T-cell (primary cell): ENCODE measurements at regions not wholly inside any gene's neighbourhood (a gene's known extent, or its start where the extent isn't known, plus 50 kb on each side); places are given as distances from the start of the nearest gene placed in this dataset.

Source experiments
- ATAC-seq, 4 experiments: fragments of 200-7000 bp in 3 of 4; fragments of 150-1000 bp in 1 of 4; cut with Tn5 transposase; replicated peaks in 1 of 4; 1 replicate in 3 of 4; 2 replicates in 1 of 4; pipeline ENCODE4 v1.10.0; 2021; ENCODE audit warnings: moderate library complexity in 3 of 4, mild to moderate bottlenecking in 2 of 4, moderate number of reproducible peaks in 1 of 4
- CTCF ChIA-PET, 2 donors: fragments of 300-600 bp; sonication (Branson Sonifier 250); formaldehyde crosslinking; loops; one replicate each; lab custom pipeline; 2022; ENCODE audit warnings: antibody characterized with exemption in 2 of 2; lab: Charles Lee
- POLR2A ChIA-PET, 2 donors: fragments of 300-600 bp; sonication (Branson Sonifier 250); formaldehyde crosslinking; loops; one replicate each; lab custom pipeline; 2022; ENCODE audit warnings: antibody characterized with exemption in 2 of 2; lab: Charles Lee
- DNase-seq, 35 experiments: peaks; one replicate each; pipeline versions ENCODE4 v3.0.0 to v3.0.0-alpha.2; 2013 to 2023
- H3K27ac ChIP-seq: one replicate; pipeline ENCODE4 v1.5.1; 2013; ENCODE audit warnings: low read length
- H3K27me3 ChIP-seq, 2 experiments: replicated peaks in 1 of 2; 1 replicate in 1 of 2; 2 replicates in 1 of 2; pipeline versions ENCODE4 v1.6.1 to v1.7.0; 2013; ENCODE audit warnings: low read length in 1 of 2, mixed read lengths in 1 of 2; ENCODE audit not compliant: control insufficient read depth in 2 of 2, insufficient read depth in 2 of 2; ENCODE audit errors: extremely low read depth in 1 of 2
- H3K36me3 ChIP-seq, 2 donors: 1 replicate in 1 of 2; 2 replicates in 1 of 2; pipeline versions ENCODE4 v1.6.1 to v1.7.0; 2013; ENCODE audit warnings: low read length in 1 of 2; ENCODE audit not compliant: control insufficient read depth in 2 of 2, insufficient read depth in 1 of 2; ENCODE audit errors: extremely low read depth in 1 of 2
- H3K4me1 ChIP-seq, 2 experiments: 1 replicate in 1 of 2; 2 replicates in 1 of 2; pipeline versions ENCODE4 v1.6.1 to v1.7.0; 2013; ENCODE audit warnings: low read length in 2 of 2, mixed read lengths in 1 of 2; ENCODE audit not compliant: insufficient read depth in 2 of 2, control insufficient read depth in 1 of 2; ENCODE audit errors: extremely low read depth in 1 of 2
- H3K4me3 ChIP-seq, 2 donors: 1 replicate in 1 of 2; 2 replicates in 1 of 2; pipeline versions ENCODE4 v1.5.1 to v1.7.0; 2013; ENCODE audit warnings: mild to moderate bottlenecking in 2 of 2, low read length in 1 of 2, moderate library complexity in 1 of 2; ENCODE audit not compliant: control insufficient read depth in 1 of 2; ENCODE audit errors: extremely low read depth in 1 of 2
- H3K9me3 ChIP-seq: 2 replicates; pipeline ENCODE4 v1.7.0; 2013
- H3K27ac Mint-ChIP-seq, 2 donors: one replicate each; pipeline ENCODE4 v1.8.0; 2020 to 2021; ENCODE audit warnings: mild to moderate bottlenecking in 2 of 2, mixed read lengths in 2 of 2
- H3K27me3 Mint-ChIP-seq, 2 donors: one replicate each; pipeline ENCODE4 v1.8.0; 2021 to 2022; ENCODE audit warnings: mixed read lengths in 2 of 2
- H3K36me3 Mint-ChIP-seq: one replicate; pipeline ENCODE4 v1.8.0; 2021; ENCODE audit warnings: mixed read lengths
- H3K4me1 Mint-ChIP-seq, 3 donors: one replicate each; pipeline ENCODE4 v1.8.0; 2020 to 2022; ENCODE audit warnings: mixed read lengths in 3 of 3, mild to moderate bottlenecking in 1 of 3
- H3K4me3 Mint-ChIP-seq, 3 donors: one replicate each; pipeline ENCODE4 v1.8.0; 2020 to 2022; ENCODE audit warnings: mild to moderate bottlenecking in 3 of 3, mixed read lengths in 3 of 3, moderate library complexity in 3 of 3
- H3K9me3 Mint-ChIP-seq, 3 donors: one replicate each; pipeline ENCODE4 v1.8.0; 2020 to 2022; ENCODE audit warnings: mixed read lengths in 3 of 3
- WGBS: methylation state at CpG from one replicate; pipeline ENCODE4 v1.1.5; 2013; ENCODE audit warnings: missing lambda C conversion rate; ENCODE audit not compliant: insufficient coverage; 5-methylcytosine and 5-hydroxymethylcytosine counted together

DNA sequence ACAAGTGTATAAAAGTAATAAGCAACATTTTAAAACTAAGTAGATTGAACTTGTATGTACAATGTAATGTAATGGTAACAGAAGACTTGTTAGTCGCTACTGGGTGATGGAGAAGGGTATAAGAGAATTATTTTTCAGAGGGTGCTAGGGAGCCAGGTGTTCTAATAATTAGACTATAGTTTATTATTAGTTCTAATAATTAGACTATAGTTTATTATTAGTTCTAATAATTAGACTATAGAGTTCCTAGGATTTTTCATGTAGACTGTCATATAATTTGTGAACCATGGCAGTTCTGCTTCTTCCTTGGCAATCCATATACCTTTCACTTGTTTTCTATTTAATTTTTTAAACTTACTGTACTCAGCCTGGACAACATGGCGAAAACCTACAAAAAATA lies 117.3 kb upstream of the TSPAN5 start:
- H3K9me3 ChIP-seq: no peaks in the 10 kb centered on the region
- Mint-ChIP-seq H3K27me3 (no peaks in the 10 kb centered on the region), H3K4me1 (no peaks in the 10 kb centered on the region), H3K27ac (no peak overlapping the region), H3K4me3 (no peak overlapping the region), H3K9me3 (no peaks in the 10 kb centered on the region), H3K36me3 (no peaks in the 10 kb centered on the region)
- DNase-seq: no peak
- POLR2A ChIA-PET: no interaction called here
- CTCF ChIA-PET: no interaction called here
- H3K4me3 ChIP-seq: no peak overlapping the region
- no peaks in the 10 kb centered on the region for H3K4me1 ChIP-seq
- H3K27me3 ChIP-seq: peaks cover 0 to 3% of the 10 kb centered on the region in 2 experiments
- ATAC-seq: no peak
- no peak overlapping the region for H3K27ac ChIP-seq
- no peaks in the 10 kb centered on the region for H3K36me3 ChIP-seq
- WGBS: no CpG with 5 or more reads among the region's 2 CpGs

DNA sequence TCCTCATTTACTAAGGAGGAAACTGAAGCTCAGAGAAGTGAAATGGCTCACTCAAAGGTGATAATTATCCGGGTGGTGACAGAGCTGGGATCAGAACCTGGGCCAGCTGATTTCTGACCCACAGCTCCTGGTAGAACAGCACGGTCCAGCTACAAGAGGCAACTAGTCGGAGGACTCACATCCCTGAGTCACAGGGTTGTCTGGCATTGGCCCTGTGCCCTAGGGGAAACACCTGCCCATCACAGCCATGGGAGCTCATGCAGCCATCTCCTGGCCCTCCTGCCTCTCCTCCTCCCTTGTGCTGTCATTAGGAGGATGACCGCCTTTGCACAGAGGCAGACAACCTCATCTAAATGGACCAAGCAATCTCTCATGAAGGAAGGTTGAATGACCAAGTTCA lies 115.2 kb upstream of the TSPAN5 start:
- Histone ChIP-seq H3K4me1 (no peaks in the 10 kb centered on the region), H3K27ac (no peak overlapping the region), H3K9me3 (no peaks in the 10 kb centered on the region), H3K4me3 (no peak overlapping the region), H3K36me3 (no peaks in the 10 kb centered on the region), H3K27me3 (peaks cover 0 to 3% of the 10 kb centered on the region in 2 experiments)
- ChIA-PET CTCF (no interaction called here), POLR2A (interaction anchor here in 1 of 2 donors (0.5 to 0.7 kb wide), 2 partner anchors 137 to 264 kb away, joined by 3 read pairs; no protein-coding TSS in a partner anchor)
- no peak for DNase-seq
- no peaks in the 10 kb centered on the region for H3K4me1 Mint-ChIP-seq
- 98% methylated on average over 3 of the region's 4 CpGs for WGBS
- H3K27me3 Mint-ChIP-seq: no peaks in the 10 kb centered on the region
- H3K4me3 Mint-ChIP-seq: no peak overlapping the region
- peaks cover 2% of the 10 kb centered on the region for H3K36me3 Mint-ChIP-seq
- H3K27ac Mint-ChIP-seq: no peak overlapping the region
- ATAC-seq: no peak
- H3K9me3 Mint-ChIP-seq: peaks cover 7 to 15% (median 12%) of the 10 kb centered on the region in 3 donors

DNA sequence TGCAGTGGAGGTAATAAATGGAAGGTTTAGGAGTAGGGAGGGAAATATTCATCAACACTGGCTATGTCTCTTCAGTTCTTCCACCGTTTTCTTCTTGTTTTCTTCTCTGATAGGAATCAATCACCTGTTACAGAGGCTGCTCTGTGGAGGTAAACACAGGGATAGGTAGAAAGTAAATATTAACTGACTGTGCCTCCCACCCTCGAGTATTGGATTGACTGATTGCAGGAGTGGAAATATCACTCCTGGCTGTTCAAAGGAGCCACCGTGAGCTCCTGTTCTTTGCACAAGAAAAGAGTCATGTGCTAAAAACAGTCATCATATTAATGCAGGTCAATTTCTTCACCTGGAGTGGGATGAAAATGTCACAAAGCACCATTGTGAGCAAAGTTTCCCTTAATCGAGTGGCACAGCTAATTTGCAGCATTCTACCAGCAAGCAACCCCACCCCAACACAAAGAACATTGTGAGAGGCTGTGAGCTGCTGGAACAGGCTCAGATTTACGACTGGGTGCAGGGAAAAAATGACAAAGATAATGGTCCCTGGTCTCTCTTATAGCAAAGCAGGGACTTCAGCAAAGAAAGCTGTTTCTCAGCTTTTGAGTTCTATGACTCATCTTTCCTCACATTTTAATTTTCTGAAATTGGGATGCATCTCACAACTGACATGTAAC lies 113.7 kb upstream of the TSPAN5 start:
- Mint-ChIP-seq H3K9me3 (peaks cover 7 to 20% (median 15%) of the 10 kb centered on the region in 3 donors), H3K4me3 (no peak overlapping the region), H3K36me3 (peaks cover 6% of the 10 kb centered on the region), H3K27ac (no peak overlapping the region), H3K27me3 (no peaks in the 10 kb centered on the region), H3K4me1 (no peaks in the 10 kb centered on the region)
- H3K36me3 ChIP-seq: no peaks in the 10 kb centered on the region
- no peaks in the 10 kb centered on the region for H3K4me1 ChIP-seq
- ChIA-PET POLR2A (no interaction called here), CTCF (no interaction called here)
- WGBS: no CpG with 5 or more reads among the region's 5 CpGs
- ATAC-seq (no peak), DNase-seq (no peak)
- no peak overlapping the region for H3K4me3 ChIP-seq
- H3K27ac ChIP-seq: no peak overlapping the region
- H3K27me3 ChIP-seq: peaks cover 0 to 3% of the 10 kb centered on the region in 2 experiments
- H3K9me3 ChIP-seq: no peaks in the 10 kb centered on the region

DNA sequence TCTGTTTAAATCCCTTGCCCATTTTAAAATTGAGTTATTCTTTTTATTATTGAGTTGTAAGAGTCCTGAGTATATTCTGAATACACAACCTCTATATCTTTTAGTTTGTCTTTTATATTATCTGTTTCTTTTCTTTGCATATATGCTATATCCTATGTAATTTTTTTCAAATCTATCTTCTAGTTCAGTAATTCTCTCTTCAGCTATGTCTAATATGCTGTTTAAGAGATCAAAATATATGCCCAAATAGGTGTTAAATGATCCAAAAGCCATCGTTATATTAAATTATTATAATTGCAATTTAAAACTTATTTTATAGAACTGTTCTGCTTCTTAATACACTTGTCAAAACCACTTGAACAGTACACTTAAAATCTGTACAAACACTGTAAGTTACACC lies 107.4 kb upstream of the TSPAN5 start:
- H3K4me3 ChIP-seq: no peak overlapping the region
- no peak overlapping the region for H3K4me3 Mint-ChIP-seq
- H3K36me3 Mint-ChIP-seq: peaks cover 6% of the 10 kb centered on the region
- H3K9me3 ChIP-seq: peaks cover 6% of the 10 kb centered on the region
- DNase-seq: no peak
- no peak overlapping the region for H3K27ac ChIP-seq
- ChIA-PET CTCF (no interaction called here), POLR2A (no interaction called here)
- H3K27ac Mint-ChIP-seq: no peak overlapping the region
- H3K9me3 Mint-ChIP-seq: peaks cover 18 to 41% (median 29%) of the 10 kb centered on the region in 3 donors
- peaks cover 0 to 2% (median 2%) of the 10 kb centered on the region in 3 donors for H3K4me1 Mint-ChIP-seq
- H3K36me3 ChIP-seq: no peaks in the 10 kb centered on the region
- no peaks in the 10 kb centered on the region for H3K27me3 ChIP-seq
- no peaks in the 10 kb centered on the region for H3K4me1 ChIP-seq
- H3K27me3 Mint-ChIP-seq: no peaks in the 10 kb centered on the region
- WGBS: no CpG with 5 or more reads among the region's 1 CpG
- no peak for ATAC-seq

DNA sequence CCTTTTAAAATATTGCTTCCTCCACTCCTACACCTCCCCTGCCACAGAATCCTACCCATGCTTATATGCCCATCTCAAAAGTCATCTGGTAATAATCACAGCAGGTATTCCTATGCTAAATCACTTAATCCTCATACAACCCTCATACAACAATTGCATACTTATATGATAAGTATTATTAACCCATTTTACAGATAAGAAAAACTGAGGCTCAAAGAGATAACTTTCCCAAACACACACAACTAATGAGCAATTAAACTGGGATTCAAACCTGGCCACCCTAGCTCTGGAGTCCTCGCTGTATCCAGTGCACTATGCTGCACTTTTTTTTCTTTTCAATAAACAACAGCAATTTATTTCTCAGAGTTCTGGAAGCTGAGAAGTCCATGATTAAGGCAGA lies 99.8 kb upstream of the TSPAN5 start:
- no peaks in the 10 kb centered on the region for H3K36me3 Mint-ChIP-seq
- H3K4me3 Mint-ChIP-seq: no peak overlapping the region
- Histone ChIP-seq H3K27ac (no peak overlapping the region), H3K9me3 (no peaks in the 10 kb centered on the region), H3K36me3 (no peaks in the 10 kb centered on the region), H3K4me1 (no peaks in the 10 kb centered on the region), H3K4me3 (no peak overlapping the region), H3K27me3 (no peaks in the 10 kb centered on the region)
- DNase-seq (no peak), ATAC-seq (no peak)
- H3K9me3 Mint-ChIP-seq: peaks cover 0 to 4% (median 0%) of the 10 kb centered on the region in 3 donors
- peaks cover 2 to 7% (median 6%) of the 10 kb centered on the region in 3 donors for H3K4me1 Mint-ChIP-seq
- no CpG with 5 or more reads among the region's 1 CpG for WGBS
- no peak overlapping the region for H3K27ac Mint-ChIP-seq
- CTCF ChIA-PET: no interaction called here
- H3K27me3 Mint-ChIP-seq: no peaks in the 10 kb centered on the region
- POLR2A ChIA-PET: no interaction called here

DNA sequence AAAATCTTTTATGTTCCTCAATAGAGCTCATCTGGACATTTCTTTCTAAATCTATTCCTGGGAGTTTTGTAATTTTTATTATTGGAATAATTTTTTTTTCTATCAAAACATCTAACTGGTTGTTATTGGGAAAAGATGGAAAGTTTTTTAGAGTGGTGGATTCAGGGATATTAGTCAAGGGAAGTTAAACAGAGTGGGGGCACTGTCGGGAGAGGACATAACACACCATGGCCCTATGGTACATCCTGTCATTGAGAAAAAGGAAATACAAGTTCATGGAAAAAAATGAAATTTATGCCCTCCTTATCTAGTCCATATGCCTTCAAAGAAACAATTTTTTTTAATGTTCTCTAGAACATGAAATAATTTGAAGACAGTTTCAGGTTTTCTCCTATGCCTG lies 96.3 kb upstream of the TSPAN5 start:
- no peaks in the 10 kb centered on the region for H3K9me3 Mint-ChIP-seq
- CTCF ChIA-PET: no interaction called here
- H3K4me3 Mint-ChIP-seq: no peak overlapping the region
- no peak overlapping the region for H3K4me3 ChIP-seq
- DNase-seq: no peak
- no peak overlapping the region for H3K27ac Mint-ChIP-seq
- H3K9me3 ChIP-seq: no peaks in the 10 kb centered on the region
- no peak for ATAC-seq
- H3K27ac ChIP-seq: no peak overlapping the region
- H3K27me3 Mint-ChIP-seq: no peaks in the 10 kb centered on the region
- H3K4me1 ChIP-seq: no peaks in the 10 kb centered on the region
- H3K4me1 Mint-ChIP-seq: peaks cover 0 to 2% (median 2%) of the 10 kb centered on the region in 3 donors
- POLR2A ChIA-PET: interaction anchor here in 1 of 2 donors (1.0 kb wide), 1 partner anchor 20 kb away, joined by 3 read pairs; no protein-coding TSS in a partner anchor
- no peaks in the 10 kb centered on the region for H3K27me3 ChIP-seq
- no CpG with 5 or more reads among the region's 1 CpG for WGBS
- no peaks in the 10 kb centered on the region for H3K36me3 Mint-ChIP-seq
- no peaks in the 10 kb centered on the region for H3K36me3 ChIP-seq
